Stimulated activated CD4-positive, alpha-beta T cell treated with anti-CD3 and anti-CD28 coated beads, Interleukin-1b, Interleukin-23, amount 100 ng/mL, for 24 hours (primary cell): ENCODE measurements at regions not wholly inside any gene's neighbourhood (a gene's known extent, or its start where the extent isn't known, plus 50 kb on each side); places are given as distances from the start of the nearest gene placed in this dataset.
"Not testable (repeated sequence)": the region's sequence is repeated elsewhere in the genome, so short reads cannot be mapped to it uniquely, and the experiment has no call there.

Source experiments
- DNase-seq, 4 experiments: peaks; one replicate each; pipeline ENCODE4 v3.0.0-alpha.2; 2020; ENCODE audit warnings: low read depth in 4 of 4, low spot score in 1 of 4

- no peak for DNase-seq
Measured at GRCh38 chr10:7070950-7071349, 339.9 kb downstream of the SFMBT2 start.

- DNase-seq = no peak
Measured at GRCh38 chr10:7069706-7070105, 341.1 kb downstream of the SFMBT2 start.

- no peak for DNase-seq
Measured at GRCh38 chr10:7056216-7056615, 354.6 kb downstream of the SFMBT2 start.

GRCh38 chr10:7054915-7055314, 355.9 kb downstream of the SFMBT2 start:
- no peak for DNase-seq

- no peak for DNase-seq
Measured at GRCh38 chr10:7053195-7053594, 357.6 kb downstream of the SFMBT2 start.

- not testable (repeated sequence) for DNase-seq
Measured at GRCh38 chr10:7050024-7050423, 360.8 kb downstream of the SFMBT2 start.

- DNase-seq = no peak
Measured at GRCh38 chr10:7048061-7048460, 362.8 kb downstream of the SFMBT2 start.

GRCh38 chr10:7046615-7047014, 364.2 kb downstream of the SFMBT2 start:
- DNase-seq = no peak

- no peak for DNase-seq
Measured at GRCh38 chr10:7045891-7046599, 364.8 kb downstream of the SFMBT2 start.

GRCh38 chr10:7043055-7043653, 367.7 kb downstream of the SFMBT2 start:
- no peak for DNase-seq

GRCh38 chr10:7042419-7043054, 368.3 kb downstream of the SFMBT2 start:
- no peak for DNase-seq

- no peak for DNase-seq
Measured at GRCh38 chr10:7042000-7042399, 368.8 kb downstream of the SFMBT2 start.

- no peak for DNase-seq
Measured at GRCh38 chr10:7040681-7041080, 370.2 kb downstream of the SFMBT2 start.

GRCh38 chr10:7039859-7040258, 371.0 kb downstream of the SFMBT2 start:
- DNase-seq = no peak

- DNase-seq = no peak
Measured at GRCh38 chr10:7038416-7038815, 372.4 kb downstream of the SFMBT2 start.

GRCh38 chr10:7037434-7037833, 373.4 kb downstream of the SFMBT2 start:
- not testable (repeated sequence) for DNase-seq

- DNase-seq = no peak
Measured at GRCh38 chr10:7036951-7037350, 373.9 kb downstream of the SFMBT2 start.

- peak; percentile 7 to 26 (median 10) for DNase-seq
Measured at GRCh38 chr10:7035126-7035761, 375.6 kb downstream of the SFMBT2 start.

GRCh38 chr10:7033031-7033430, 377.8 kb downstream of the SFMBT2 start:
- no peak for DNase-seq

- no peak for DNase-seq
Measured at GRCh38 chr10:7030134-7030855, 380.5 kb downstream of the SFMBT2 start.

GRCh38 chr10:7029672-7030071, 381.2 kb downstream of the SFMBT2 start:
- no peak for DNase-seq
